ENCODE measurements at regions not wholly inside any gene's neighbourhood (a gene's known extent, or its start where the extent isn't known, plus 50 kb on each side); places are given as distances from the start of the nearest gene placed in this dataset.
"Not testable (repeated sequence)": the region's sequence is repeated elsewhere in the genome, so short reads cannot be mapped to it uniquely, and the experiment has no call there.

GRCh38 chr4:9704551-9705332 is 76.7 kb upstream of the DRD5 start:
- no peak for DNase-seq

- DNase-seq, result not testable (repeated sequence)
These were observed 74.2 kb upstream of the DRD5 start for GRCh38 chr4:9707281-9707680.

GRCh38 chr4:9707936-9708335 is 73.5 kb upstream of the DRD5 start:
- not testable (repeated sequence) for DNase-seq

DNA sequence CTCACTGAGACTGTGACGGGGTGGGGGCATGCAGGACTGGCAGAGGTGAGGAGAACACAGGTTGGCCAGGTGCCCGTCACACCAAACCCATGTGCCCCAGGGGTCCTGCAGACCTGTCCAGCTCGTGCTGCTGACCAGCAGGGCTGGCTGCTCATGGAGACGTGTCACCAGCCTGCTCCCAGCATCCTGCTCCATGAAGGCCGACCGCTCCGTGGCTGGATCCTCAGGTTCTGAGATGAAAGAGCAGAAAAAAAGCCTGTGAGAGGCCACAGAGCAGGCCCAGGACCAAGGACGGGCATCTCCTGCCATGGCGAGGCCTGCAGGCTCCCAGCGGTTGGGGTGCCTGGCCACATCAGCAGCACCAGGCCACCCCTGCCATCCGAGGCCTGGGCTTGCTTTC is 71.7 kb upstream of the DRD5 start:
- no peak for DNase-seq

DNA sequence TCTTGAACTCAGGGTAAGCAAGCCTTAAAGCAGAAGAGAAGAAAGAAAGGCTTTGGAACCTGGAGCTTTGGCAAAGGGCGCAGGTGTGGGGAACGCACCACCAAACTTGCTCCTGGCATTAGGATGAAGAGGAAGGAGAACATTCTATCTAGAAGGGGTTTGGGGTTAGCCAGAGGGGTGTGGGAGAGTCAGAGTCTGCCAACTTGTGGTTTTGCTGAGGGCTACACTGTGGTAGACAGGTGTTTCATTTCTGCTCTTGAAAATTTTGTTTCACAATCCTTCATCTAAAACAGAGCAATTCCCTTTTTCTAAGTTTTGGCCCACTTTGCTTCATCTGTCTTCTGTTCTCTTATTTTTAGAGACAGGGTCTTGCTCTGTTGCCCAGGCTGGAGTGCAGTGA is 66.2 kb upstream of the DRD5 start:
- DNase-seq, result not testable (repeated sequence)

GRCh38 chr4:9716093-9716492 is 65.3 kb upstream of the DRD5 start:
- DNase-seq, result no peak

DNA sequence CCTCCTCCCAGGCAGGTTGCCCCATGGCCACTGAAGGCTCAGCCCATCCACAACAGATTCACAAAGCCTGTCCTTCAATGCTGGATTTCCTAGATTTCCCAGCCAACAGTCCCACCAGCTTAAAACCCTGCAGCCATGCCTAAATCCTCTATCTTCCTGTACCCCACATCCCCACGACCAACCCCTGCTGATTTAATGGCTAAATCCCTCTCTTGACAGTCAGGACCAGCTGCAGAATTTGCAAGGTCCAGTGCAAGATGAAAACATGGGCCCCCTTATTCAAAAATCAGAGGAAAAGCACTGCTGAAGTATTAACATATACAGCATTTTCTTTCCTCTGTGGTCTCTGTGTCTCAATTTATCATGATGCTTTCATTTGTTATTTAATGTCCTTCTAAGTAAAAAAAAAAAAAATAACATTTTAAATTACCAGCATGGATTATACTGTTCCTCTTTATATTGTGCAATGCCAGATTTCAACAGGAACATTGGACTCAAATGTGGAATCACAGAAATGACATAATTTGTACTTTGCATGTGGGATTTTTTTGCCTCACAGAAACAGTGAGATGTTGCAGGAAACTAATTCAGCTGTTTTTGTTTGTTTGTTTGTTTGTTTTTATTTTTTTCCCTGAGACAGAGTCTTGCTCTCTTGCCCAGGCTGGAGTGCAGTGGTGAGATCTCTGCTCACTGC is 63.0 kb upstream of the DRD5 start:
- DNase-seq, result not testable (repeated sequence)

DNA sequence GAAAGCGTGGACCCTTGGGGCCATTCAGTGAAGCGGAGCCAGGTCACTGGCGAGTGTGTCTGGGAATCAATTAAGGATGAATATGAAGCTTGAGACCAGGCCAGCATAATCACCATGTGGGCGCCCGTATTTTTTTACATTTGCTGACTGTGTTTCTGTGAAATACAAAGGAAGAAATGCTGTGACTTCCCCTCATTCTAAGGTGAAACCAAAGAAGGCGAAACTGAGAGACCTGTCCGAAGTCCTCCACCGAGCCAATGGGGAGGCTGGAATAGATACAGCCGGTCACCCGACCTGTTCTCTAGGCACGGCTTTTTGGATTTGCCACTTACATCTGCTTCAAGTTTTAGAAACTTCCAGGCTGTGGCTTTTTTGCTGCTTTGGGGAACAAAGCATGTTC is 59.3 kb upstream of the DRD5 start:
- not testable (repeated sequence) for DNase-seq
